CD14-positive monocyte (primary cell): ENCODE measurements at regions not wholly inside any gene's neighbourhood (a gene's known extent, or its start where the extent isn't known, plus 50 kb on each side); places are given as distances from the start of the nearest gene placed in this dataset.

Experiments used
- DNase-seq, 3 donors: peaks; one replicate each; pipeline ENCODE4 v3.0.0-alpha.2; 2011 to 2022
- H2AFZ ChIP-seq: 2 replicates; pipeline ENCODE4 v1.6.0; 2012; ENCODE audit warnings: mild to moderate bottlenecking, low read depth, low read length, inconsistent platforms; ENCODE audit not compliant: insufficient read depth, poor library complexity, severe bottlenecking
- H3K27ac ChIP-seq, 2 donors: 1 replicate in 1 of 2; 2 replicates in 1 of 2; pipeline ENCODE4 v1.5.1; 2012 to 2013; ENCODE audit warnings: low read length in 2 of 2, control low read depth in 1 of 2, inconsistent platforms in 1 of 2, low read depth in 1 of 2, mild to moderate bottlenecking in 1 of 2
- H3K27me3 ChIP-seq, 2 donors: one replicate each; pipeline versions ENCODE4 v1.6.0 to v1.6.1; 2011 to 2013; ENCODE audit warnings: low read length in 2 of 2; ENCODE audit not compliant: control insufficient read depth in 2 of 2, insufficient read depth in 2 of 2
- H3K36me3 ChIP-seq, 2 donors: replicated peaks in 1 of 2; 1 replicate in 1 of 2; 2 replicates in 1 of 2; pipeline versions ENCODE4 v1.5.1 to v1.6.1; 2012 to 2013; ENCODE audit warnings: low read length in 2 of 2, control low read depth in 1 of 2, inconsistent platforms in 1 of 2, mild to moderate bottlenecking in 1 of 2; ENCODE audit not compliant: insufficient read depth in 2 of 2, control insufficient read depth in 1 of 2
- H3K4me1 ChIP-seq, 2 donors: 1 replicate in 1 of 2; 2 replicates in 1 of 2; pipeline versions ENCODE4 v1.5.1 to v1.6.1; 2012 to 2013; ENCODE audit warnings: low read length in 2 of 2, control low read depth in 1 of 2, inconsistent platforms in 1 of 2, mild to moderate bottlenecking in 1 of 2, moderate library complexity in 1 of 2; ENCODE audit not compliant: insufficient read depth in 2 of 2, control insufficient read depth in 1 of 2
- H3K4me2 ChIP-seq: replicated peaks from 2 replicates; pipeline ENCODE3; 2012; ENCODE audit warnings: low read length, moderate library complexity, mild to moderate bottlenecking; ENCODE audit not compliant: poor library complexity, severe bottlenecking; ENCODE audit errors: extremely low read depth
- H3K4me3 ChIP-seq, 3 experiments: fragments of 200-600 bp in 1 of 3; sonication (generic) in 1 of 3; replicated peaks in 1 of 3; 1 replicate in 2 of 3; 2 replicates in 1 of 3; pipeline ENCODE4 v1.5.1; 2011 to 2013; ENCODE audit warnings: low read length in 3 of 3, mild to moderate bottlenecking in 3 of 3, control low read depth in 2 of 3, low read depth in 2 of 3, inconsistent platforms in 1 of 3, moderate library complexity in 1 of 3
- H3K79me2 ChIP-seq: 2 replicates; pipeline ENCODE4 v1.6.0; 2012; ENCODE audit warnings: mild to moderate bottlenecking, control low read depth, inconsistent platforms, low read length, moderate library complexity; ENCODE audit not compliant: insufficient read depth
- H3K9ac ChIP-seq: 2 replicates; pipeline ENCODE4 v1.6.0; 2017; ENCODE audit warnings: low read length, mild to moderate bottlenecking; ENCODE audit not compliant: insufficient read depth, poor library complexity, severe bottlenecking
- H3K9me3 ChIP-seq, 2 donors: replicated peaks in 1 of 2; 1 replicate in 1 of 2; 2 replicates in 1 of 2; pipeline versions ENCODE4 v1.5.1 to v1.6.1; 2012 to 2013; ENCODE audit warnings: low read length in 2 of 2, control low read depth in 1 of 2; ENCODE audit not compliant: control insufficient read depth in 1 of 2, insufficient read depth in 1 of 2
- H4K20me1 ChIP-seq: 2 replicates; pipeline ENCODE4 v1.6.0; 2012; ENCODE audit warnings: mild to moderate bottlenecking, low read length, control low read depth, moderate library complexity; ENCODE audit not compliant: insufficient read depth
- H3K27ac Mint-ChIP-seq, 7 donors: one replicate each; pipeline ENCODE4 v1.8.0; 2020; ENCODE audit warnings: mild to moderate bottlenecking in 7 of 7, mixed read lengths in 7 of 7, moderate library complexity in 6 of 7, inconsistent platforms in 2 of 7
- H3K27me3 Mint-ChIP-seq, 3 donors: one replicate each; pipeline ENCODE4 v1.8.0; 2021 to 2022; ENCODE audit warnings: low read depth in 3 of 3, mild to moderate bottlenecking in 3 of 3, mixed read lengths in 3 of 3, moderate library complexity in 3 of 3, inconsistent platforms in 1 of 3
- H3K36me3 Mint-ChIP-seq, 2 donors: one replicate each; pipeline ENCODE4 v1.8.0; 2020; ENCODE audit warnings: mixed read lengths in 2 of 2, inconsistent platforms in 1 of 2, mild to moderate bottlenecking in 1 of 2
- H3K4me1 Mint-ChIP-seq: one replicate; pipeline ENCODE4 v1.8.0; 2020; ENCODE audit warnings: mild to moderate bottlenecking, mixed read lengths
- H3K4me3 Mint-ChIP-seq, 2 donors: one replicate each; pipeline ENCODE4 v1.8.0; 2020; ENCODE audit warnings: mild to moderate bottlenecking in 2 of 2, mixed read lengths in 2 of 2, moderate library complexity in 1 of 2
- H3K9me3 Mint-ChIP-seq, 7 donors: one replicate each; pipeline ENCODE4 v1.8.0; 2020 to 2022; ENCODE audit warnings: mixed read lengths in 7 of 7, mild to moderate bottlenecking in 6 of 7, moderate library complexity in 6 of 7, inconsistent platforms in 2 of 7
- CTCF ChIP-seq: fragments of 200-600 bp; IDR thresholded peaks from one replicate; pipeline ENCODE4 v1.8.0; 2022; ENCODE audit warnings: antibody characterized with exemption, mild to moderate bottlenecking
- WGBS: methylation state at CpG from one replicate; pipeline ENCODE4 v1.1.5; 2013; ENCODE audit warnings: missing lambda C conversion rate; ENCODE audit not compliant: insufficient coverage; 5-methylcytosine and 5-hydroxymethylcytosine counted together
- intact Hi-C, 2 donors: fragments of 100-400 bp; cut with micrococcal nuclease; formaldehyde crosslinking; loops; one replicate each; pipeline versions ENCODE4 v1.15.0 to v1.15.1; 2023

GRCh38 chr11:130650456-130651030 lies 202.1 kb downstream of the ADAMTS15 start:
- no peaks in the 10 kb centered on the region for H3K79me2 ChIP-seq

GRCh38 chr11:130651066-130651855 lies 202.8 kb downstream of the ADAMTS15 start:
- H2AFZ ChIP-seq = no peak overlapping the region
- H3K27ac ChIP-seq = no peak overlapping the region
- intact Hi-C loops = no loop called here
- no peak overlapping the region for H3K4me3 Mint-ChIP-seq
- no peak for TF ChIP-seq CTCF
- H3K4me2 ChIP-seq = no peak overlapping the region
- H3K9me3 Mint-ChIP-seq = peaks cover 0 to 4% (median 0%) of the 10 kb centered on the region in 7 donors
- no peaks in the 10 kb centered on the region for H3K36me3 Mint-ChIP-seq
- H3K9ac ChIP-seq = no peak overlapping the region
- H3K4me1 ChIP-seq = no peaks in the 10 kb centered on the region
- H3K27me3 ChIP-seq = no peaks in the 10 kb centered on the region
- DNase-seq = no peak
- no peaks in the 10 kb centered on the region for H3K9me3 ChIP-seq
- no peak overlapping the region for H3K27ac Mint-ChIP-seq
- H3K27me3 Mint-ChIP-seq = peaks cover 0 to 4% (median 0%) of the 10 kb centered on the region in 3 donors
- H3K79me2 ChIP-seq = no peaks in the 10 kb centered on the region
- no peaks in the 10 kb centered on the region for H3K36me3 ChIP-seq
- no peak overlapping the region for H3K4me3 ChIP-seq
- H3K4me1 Mint-ChIP-seq = no peaks in the 10 kb centered on the region
- 100% methylated on average over 1 of the region's 9 CpGs for WGBS
- no peaks in the 10 kb centered on the region for H4K20me1 ChIP-seq

More at GRCh38 chr11:130650456-130651030, 202.1 kb downstream of the ADAMTS15 start:
- no peaks in the 10 kb centered on the region for H4K20me1 ChIP-seq
- no peak overlapping the region for H3K9ac ChIP-seq
- no peaks in the 10 kb centered on the region for H3K4me1 Mint-ChIP-seq
- intact Hi-C loops = no loop called here
- H3K27ac Mint-ChIP-seq = no peak overlapping the region
- no peaks in the 10 kb centered on the region for H3K4me1 ChIP-seq
- H3K27ac ChIP-seq = no peak overlapping the region
- H3K27me3 Mint-ChIP-seq = peaks cover 0 to 4% (median 0%) of the 10 kb centered on the region in 3 donors
- peaks cover 0 to 2% (median 0%) of the 10 kb centered on the region in 7 donors for H3K9me3 Mint-ChIP-seq
- no peak for TF ChIP-seq CTCF
- no peaks in the 10 kb centered on the region for H3K27me3 ChIP-seq
- H3K4me2 ChIP-seq = no peak overlapping the region
- WGBS = 100% methylated on average over 1 of the region's 8 CpGs
- H3K4me3 ChIP-seq = no peak overlapping the region
- H2AFZ ChIP-seq = no peak overlapping the region
- no peaks in the 10 kb centered on the region for H3K36me3 ChIP-seq
- no peak for DNase-seq
- no peaks in the 10 kb centered on the region for H3K9me3 ChIP-seq
- H3K4me3 Mint-ChIP-seq = no peak overlapping the region
- H3K36me3 Mint-ChIP-seq = no peaks in the 10 kb centered on the region
